Muscle of leg (tissue), 3 donors: ENCODE measurements at regions not wholly inside any gene's neighbourhood (a gene's known extent, or its start where the extent isn't known, plus 50 kb on each side); places are given as distances from the start of the nearest gene placed in this dataset.
A peak's percentile ranks its signal among the peaks of the same experiment; 100 is the strongest.

Experiments
- DNase-seq: peaks from one replicate; pipeline ENCODE4 v3.0.0; 2013
- H3K27ac ChIP-seq: one replicate; pipeline ENCODE4 v1.5.1; 2013; ENCODE audit warnings: mild to moderate bottlenecking, low read length, control low read depth
- H3K27me3 ChIP-seq: one replicate; pipeline ENCODE4 v1.6.1; 2013; ENCODE audit warnings: low read length; ENCODE audit not compliant: control insufficient read depth, insufficient read depth
- H3K36me3 ChIP-seq: one replicate; pipeline ENCODE4 v1.6.1; 2013; ENCODE audit warnings: low read length; ENCODE audit not compliant: control insufficient read depth, insufficient read depth
- H3K4me1 ChIP-seq: one replicate; pipeline ENCODE4 v1.6.1; 2013; ENCODE audit warnings: low read length; ENCODE audit not compliant: control insufficient read depth, insufficient read depth
- H3K4me3 ChIP-seq: one replicate; pipeline ENCODE4 v1.5.1; 2013; ENCODE audit warnings: low read length, control low read depth
- H3K9me3 ChIP-seq: replicated peaks from 2 replicates; pipeline ENCODE4 v1.6.1; 2013; ENCODE audit warnings: low read depth, low read length; ENCODE audit not compliant: control insufficient read depth
- WGBS: methylation state at CpG from one replicate; pipeline ENCODE4 v1.1.5; 2013; ENCODE audit warnings: missing lambda C conversion rate; ENCODE audit not compliant: insufficient coverage; 5-methylcytosine and 5-hydroxymethylcytosine counted together

DNA sequence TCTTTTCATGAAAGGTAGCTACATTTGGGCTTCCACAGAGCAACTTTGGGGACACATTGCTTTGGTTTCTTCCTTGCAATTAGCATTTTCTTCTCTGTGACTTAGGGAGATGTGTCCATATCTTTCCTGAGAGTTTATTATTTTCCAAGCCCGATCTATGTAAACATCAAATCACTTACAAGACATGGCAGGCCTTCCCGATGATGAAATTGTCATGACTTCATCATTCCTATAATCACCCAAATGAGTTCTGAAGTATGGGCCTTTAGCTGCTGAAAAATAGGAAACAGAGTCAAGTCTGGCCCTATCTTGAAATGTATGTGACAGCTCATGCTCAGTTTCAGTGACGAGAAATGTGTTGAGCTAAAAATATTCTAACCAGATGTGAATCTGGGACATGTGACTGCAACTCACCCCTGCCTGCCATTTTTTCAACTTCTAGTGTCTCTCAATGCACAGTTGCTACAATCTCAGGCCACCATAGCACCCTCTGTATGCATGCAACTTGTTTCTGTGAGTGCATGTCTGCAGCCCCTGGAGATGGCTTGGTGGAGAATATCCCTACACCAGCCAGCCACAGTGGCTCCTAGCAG, 199.6 kb upstream of the MAF start:
- H3K36me3 ChIP-seq: no peaks in the 10 kb centered on the region

GRCh38 chr16:79798416-79799053, 198.0 kb upstream of the MAF start:
- Histone ChIP-seq H3K27ac (no peak overlapping the region), H3K4me1 (no peaks in the 10 kb centered on the region), H3K27me3 (no peaks in the 10 kb centered on the region), H3K36me3 (no peaks in the 10 kb centered on the region), H3K9me3 (peaks cover 2% of the 10 kb centered on the region), H3K4me3 (no peak overlapping the region)
- no peak for DNase-seq
- no CpG with 5 or more reads among the region's 2 CpGs for WGBS

More for the DNA sequence above, 199.6 kb upstream of the MAF start:
- Histone ChIP-seq H3K27me3 (no peaks in the 10 kb centered on the region), H3K27ac (no peak overlapping the region), H3K4me1 (no peaks in the 10 kb centered on the region), H3K9me3 (peaks cover 2% of the 10 kb centered on the region), H3K4me3 (no peak overlapping the region)
- 0% methylated on average over 1 of the region's 3 CpGs for WGBS
- DNase-seq: no peak

- H3K4me1 ChIP-seq: peaks cover 3% of the 10 kb centered on the region
- no peak overlapping the region for H3K4me3 ChIP-seq
- no peak for DNase-seq
- 100% methylated on average over 1 of the region's 8 CpGs for WGBS
- H3K27me3 ChIP-seq: no peaks in the 10 kb centered on the region
- peaks cover 2% of the 10 kb centered on the region for H3K9me3 ChIP-seq
- no peaks in the 10 kb centered on the region for H3K36me3 ChIP-seq
- no peak overlapping the region for H3K27ac ChIP-seq
Observed at GRCh38 chr16:79797486-79797885, 196.9 kb upstream of the MAF start.

- WGBS: no CpG with 5 or more reads among the region's 4 CpGs
- peaks cover 6% of the 10 kb centered on the region for H3K4me1 ChIP-seq
- no peaks in the 10 kb centered on the region for H3K36me3 ChIP-seq
- no peaks in the 10 kb centered on the region for H3K9me3 ChIP-seq
- no peak for DNase-seq
- no peak overlapping the region for H3K4me3 ChIP-seq
- no peak overlapping the region for H3K27ac ChIP-seq
- H3K27me3 ChIP-seq: no peaks in the 10 kb centered on the region
Observed at GRCh38 chr16:79795556-79795955, 195.0 kb upstream of the MAF start.

DNA sequence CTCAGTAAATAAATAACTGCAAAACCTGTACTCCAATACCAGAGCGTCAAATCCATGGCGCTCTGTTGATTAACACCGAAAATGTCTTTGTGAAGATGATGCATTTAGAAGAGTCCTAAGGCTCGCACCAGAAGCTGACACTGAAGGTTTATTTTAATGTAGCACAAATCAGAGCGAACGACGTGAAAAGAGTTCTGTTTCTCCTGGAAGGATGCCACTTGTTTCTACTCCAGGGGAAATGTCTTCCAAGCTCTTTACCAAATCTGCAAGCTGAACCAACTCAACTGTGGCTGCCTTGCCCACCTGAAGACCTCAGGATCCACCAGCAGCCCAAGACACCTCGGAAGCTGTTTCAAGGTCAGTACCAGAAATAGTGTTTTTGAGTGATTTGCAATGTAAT, 194.4 kb upstream of the MAF start:
- Histone ChIP-seq H3K36me3 (no peaks in the 10 kb centered on the region), H3K4me3 (no peak overlapping the region), H3K27me3 (no peaks in the 10 kb centered on the region), H3K27ac (no peak overlapping the region), H3K4me1 (peaks cover 6% of the 10 kb centered on the region), H3K9me3 (no peaks in the 10 kb centered on the region)
- DNase-seq: no peak
- WGBS: 33% methylated on average over 3 of the region's 8 CpGs

- Histone ChIP-seq H3K36me3 (no peaks in the 10 kb centered on the region), H3K9me3 (no peaks in the 10 kb centered on the region), H3K4me1 (peaks cover 6% of the 10 kb centered on the region), H3K27ac (peak overlapping the region; percentile 49), H3K4me3 (no peak overlapping the region), H3K27me3 (no peaks in the 10 kb centered on the region)
- peak; percentile 85 for DNase-seq
- WGBS: 22% methylated on average over 5 of the region's 10 CpGs
Observed at GRCh38 chr16:79792664-79793351, 192.3 kb upstream of the MAF start.

- no peak for DNase-seq
Observed at GRCh38 chr16:79792076-79792475, 191.5 kb upstream of the MAF start.

DNA sequence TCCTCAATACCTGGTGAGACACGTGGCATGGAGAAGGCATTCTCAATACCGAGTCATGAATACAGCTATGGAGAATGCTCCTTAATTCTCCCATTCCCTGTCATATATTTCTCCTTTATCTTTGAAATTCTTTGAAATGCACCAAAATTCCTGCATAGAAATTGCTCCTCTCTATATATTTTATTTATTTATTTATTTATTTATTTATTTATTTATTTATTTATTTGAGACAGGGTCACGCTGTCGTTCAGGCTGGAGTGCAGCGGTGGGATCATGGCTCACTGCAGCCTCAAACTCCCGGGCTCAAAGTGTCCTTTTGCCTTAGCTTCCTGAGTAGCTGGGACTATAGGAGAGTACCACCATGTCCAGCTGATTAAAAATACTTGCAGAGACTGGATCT, 190.3 kb upstream of the MAF start:
- H3K27ac ChIP-seq: no peak overlapping the region
- no peaks in the 10 kb centered on the region for H3K9me3 ChIP-seq
- H3K36me3 ChIP-seq: no peaks in the 10 kb centered on the region
- H3K27me3 ChIP-seq: no peaks in the 10 kb centered on the region
- peaks cover 6% of the 10 kb centered on the region for H3K4me1 ChIP-seq
- DNase-seq: no peak
- H3K4me3 ChIP-seq: no peak overlapping the region
- WGBS: 77% methylated on average over 5 of the region's 6 CpGs

More at GRCh38 chr16:79792076-79792475, 191.5 kb upstream of the MAF start:
- no peak overlapping the region for H3K4me3 ChIP-seq
- no peaks in the 10 kb centered on the region for H3K36me3 ChIP-seq
- peak overlapping the region; percentile 49 for H3K27ac ChIP-seq
- no peaks in the 10 kb centered on the region for H3K27me3 ChIP-seq
- WGBS: no CpG with 5 or more reads among the region's 6 CpGs
- peaks cover 6% of the 10 kb centered on the region for H3K4me1 ChIP-seq
- no peaks in the 10 kb centered on the region for H3K9me3 ChIP-seq

- 32% methylated on average over 2 of the region's 5 CpGs for WGBS
- DNase-seq: no peak
- Histone ChIP-seq H3K4me3 (no peak overlapping the region), H3K36me3 (no peaks in the 10 kb centered on the region), H3K4me1 (peaks cover 6% of the 10 kb centered on the region), H3K9me3 (no peaks in the 10 kb centered on the region), H3K27ac (no peak overlapping the region), H3K27me3 (no peaks in the 10 kb centered on the region)
Observed at GRCh38 chr16:79788949-79789348, 188.4 kb upstream of the MAF start.

- Histone ChIP-seq H3K36me3 (no peaks in the 10 kb centered on the region), H3K27me3 (no peaks in the 10 kb centered on the region), H3K9me3 (no peaks in the 10 kb centered on the region), H3K4me3 (no peak overlapping the region), H3K4me1 (no peaks in the 10 kb centered on the region), H3K27ac (no peak overlapping the region)
- 95% methylated on average over 3 of the region's 3 CpGs for WGBS
- no peak for DNase-seq
Observed at GRCh38 chr16:79786389-79786788, 185.9 kb upstream of the MAF start.
